ENCODE measurements at regions not wholly inside any gene's neighbourhood (a gene's known extent, or its start where the extent isn't known, plus 50 kb on each side); places are given as distances from the start of the nearest gene placed in this dataset.
"Not testable (repeated sequence)": the region's sequence is repeated elsewhere in the genome, so short reads cannot be mapped to it uniquely, and the experiment has no call there.

GRCh38 chr9:81313877-81314276 lies 375.5 kb downstream of the TLE1 start:
- Histone ChIP-seq H3K4ac (ENCODE audit: low read length) (no peak overlapping the region), H3K4me2 (ENCODE audit: insufficient read depth, low read length, poor library complexity, severe bottlenecking) (no peak overlapping the region), H2BK12ac (ENCODE audit: low read length) (no peak overlapping the region), H3K14ac (ENCODE audit: low read length) (no peak overlapping the region), H3K4me1 (ENCODE audit: control insufficient read depth in 2 of 2, insufficient read depth in 1 of 2, low read depth in 1 of 2, low read length in 2 of 2) (no peaks in the 10 kb centered on the region), H3K27ac (replicated peaks; ENCODE audit: low read length) (no peak overlapping the region), H3K23ac (ENCODE audit: low read depth, low read length, poor library complexity) (no peak overlapping the region), H4K8ac (ENCODE audit: low read depth, low read length) (no peak overlapping the region), H2AK5ac (ENCODE audit: low read depth, low read length) (no peak overlapping the region), H2AFZ (ENCODE audit: low read length) (no peak overlapping the region), H2BK15ac (ENCODE audit: low read length) (no peak overlapping the region), H3K4me3 (ENCODE audit: low read length in 2 of 2) (no peak overlapping the region), H3K18ac (ENCODE audit: low read length) (no peak overlapping the region), H3K36me3 (replicated peaks in 1 of 2; ENCODE audit: control insufficient read depth in 2 of 2, insufficient read depth in 2 of 2, low read length in 2 of 2) (no peaks in the 10 kb centered on the region), H2BK5ac (ENCODE audit: low read length) (no peak overlapping the region), H3K27me3 (ENCODE audit: control insufficient read depth in 3 of 3, insufficient read depth in 3 of 3, low read depth in 1 of 3, low read length in 3 of 3) (no peaks in the 10 kb centered on the region), H3K79me1 (ENCODE audit: low read depth, low read length) (peaks cover 2% of the 10 kb centered on the region), H4K91ac (ENCODE audit: low read depth, low read length, poor library complexity) (no peak overlapping the region), H3K9ac (ENCODE audit: low read depth, low read length, poor library complexity) (no peak overlapping the region), H3K9me3 (replicated peaks in 1 of 2; ENCODE audit: control insufficient read depth in 2 of 2, insufficient read depth in 1 of 2, low read depth in 1 of 2, low read length in 2 of 2) (peaks cover 0 to 2% of the 10 kb centered on the region in 2 donors), H2BK120ac (ENCODE audit: low read depth, low read length) (no peak overlapping the region)
- DNase-seq (ENCODE audit: low spot score) = no peak
- WGBS, 2 donors (ENCODE audit: extremely low coverage in 2 of 2, insufficient read length in 2 of 2, insufficient replicate concordance in 1 of 2) = no CpG with 5 or more reads among the region's 2 CpGs

GRCh38 chr9:81312346-81312745 lies 377.0 kb downstream of the TLE1 start:
- no peak overlapping the region for H2BK120ac ChIP-seq (ENCODE audit: low read depth, low read length)
- no peak overlapping the region for H3K9ac ChIP-seq (ENCODE audit: low read depth, low read length, poor library complexity)
- no peaks in the 10 kb centered on the region for H3K36me3 ChIP-seq (replicated peaks in 1 of 2; ENCODE audit: control insufficient read depth in 2 of 2, insufficient read depth in 2 of 2, low read length in 2 of 2)
- no peak overlapping the region for H3K4me3 ChIP-seq (ENCODE audit: low read length in 2 of 2)
- no CpG with 5 or more reads among the region's 3 CpGs for WGBS, 2 donors (ENCODE audit: extremely low coverage in 2 of 2, insufficient read length in 2 of 2, insufficient replicate concordance in 1 of 2)
- no peak for DNase-seq (ENCODE audit: low spot score)
- H3K4me1 ChIP-seq (ENCODE audit: control insufficient read depth in 2 of 2, insufficient read depth in 1 of 2, low read depth in 1 of 2, low read length in 2 of 2) = no peaks in the 10 kb centered on the region
- H2AK5ac ChIP-seq (ENCODE audit: low read depth, low read length) = no peak overlapping the region
- H3K4ac ChIP-seq (ENCODE audit: low read length) = no peak overlapping the region
- no peak overlapping the region for H3K4me2 ChIP-seq (ENCODE audit: insufficient read depth, low read length, poor library complexity, severe bottlenecking)
- no peaks in the 10 kb centered on the region for H3K27me3 ChIP-seq (ENCODE audit: control insufficient read depth in 3 of 3, insufficient read depth in 3 of 3, low read depth in 1 of 3, low read length in 3 of 3)
- no peak overlapping the region for H2BK5ac ChIP-seq (ENCODE audit: low read length)
- no peak overlapping the region for H4K91ac ChIP-seq (ENCODE audit: low read depth, low read length, poor library complexity)
- no peak overlapping the region for H3K27ac ChIP-seq (replicated peaks; ENCODE audit: low read length)
- no peak overlapping the region for H4K8ac ChIP-seq (ENCODE audit: low read depth, low read length)
- peaks cover 2% of the 10 kb centered on the region for H3K79me1 ChIP-seq (ENCODE audit: low read depth, low read length)
- H3K23ac ChIP-seq (ENCODE audit: low read depth, low read length, poor library complexity) = no peak overlapping the region
- no peak overlapping the region for H2BK12ac ChIP-seq (ENCODE audit: low read length)
- no peak overlapping the region for H2AFZ ChIP-seq (ENCODE audit: low read length)
- no peak overlapping the region for H3K14ac ChIP-seq (ENCODE audit: low read length)
- no peak overlapping the region for H2BK15ac ChIP-seq (ENCODE audit: low read length)
- no peak overlapping the region for H3K18ac ChIP-seq (ENCODE audit: low read length)
- peaks cover 0 to 2% of the 10 kb centered on the region in 2 donors for H3K9me3 ChIP-seq (replicated peaks in 1 of 2; ENCODE audit: control insufficient read depth in 2 of 2, insufficient read depth in 1 of 2, low read depth in 1 of 2, low read length in 2 of 2)

- H2AK5ac ChIP-seq (ENCODE audit: low read depth, low read length) = no peak overlapping the region
- H3K9me3 ChIP-seq (replicated peaks in 1 of 2; ENCODE audit: control insufficient read depth in 2 of 2, insufficient read depth in 1 of 2, low read depth in 1 of 2, low read length in 2 of 2) = no peaks in the 10 kb centered on the region
- H3K79me1 ChIP-seq (ENCODE audit: low read depth, low read length) = no peaks in the 10 kb centered on the region
- H3K27ac ChIP-seq (replicated peaks; ENCODE audit: low read length) = no peak overlapping the region
- H2AFZ ChIP-seq (ENCODE audit: low read length) = no peak overlapping the region
- H3K9ac ChIP-seq (ENCODE audit: low read depth, low read length, poor library complexity) = no peak overlapping the region
- no peak for DNase-seq (ENCODE audit: low spot score)
- no peaks in the 10 kb centered on the region for H3K4me1 ChIP-seq (ENCODE audit: control insufficient read depth in 2 of 2, insufficient read depth in 1 of 2, low read depth in 1 of 2, low read length in 2 of 2)
- H3K27me3 ChIP-seq (ENCODE audit: control insufficient read depth in 3 of 3, insufficient read depth in 3 of 3, low read depth in 1 of 3, low read length in 3 of 3) = no peaks in the 10 kb centered on the region
- no peak overlapping the region for H3K4me3 ChIP-seq (ENCODE audit: low read length in 2 of 2)
- H3K4me2 ChIP-seq (ENCODE audit: insufficient read depth, low read length, poor library complexity, severe bottlenecking) = no peak overlapping the region
- H3K4ac ChIP-seq (ENCODE audit: low read length) = no peak overlapping the region
- no peak overlapping the region for H3K18ac ChIP-seq (ENCODE audit: low read length)
- no peak overlapping the region for H4K8ac ChIP-seq (ENCODE audit: low read depth, low read length)
- no peak overlapping the region for H4K91ac ChIP-seq (ENCODE audit: low read depth, low read length, poor library complexity)
- WGBS, 2 donors (ENCODE audit: extremely low coverage in 2 of 2, insufficient read length in 2 of 2, insufficient replicate concordance in 1 of 2) = no CpG with 5 or more reads among the region's 4 CpGs
- H3K14ac ChIP-seq (ENCODE audit: low read length) = no peak overlapping the region
- no peak overlapping the region for H2BK120ac ChIP-seq (ENCODE audit: low read depth, low read length)
- no peak overlapping the region for H2BK5ac ChIP-seq (ENCODE audit: low read length)
- H3K36me3 ChIP-seq (replicated peaks in 1 of 2; ENCODE audit: control insufficient read depth in 2 of 2, insufficient read depth in 2 of 2, low read length in 2 of 2) = no peaks in the 10 kb centered on the region
- no peak overlapping the region for H2BK15ac ChIP-seq (ENCODE audit: low read length)
- H3K23ac ChIP-seq (ENCODE audit: low read depth, low read length, poor library complexity) = no peak overlapping the region
- no peak overlapping the region for H2BK12ac ChIP-seq (ENCODE audit: low read length)
These were observed 380.9 kb downstream of the TLE1 start for GRCh38 chr9:81308404-81308803.

GRCh38 chr9:81307791-81308190 lies 381.6 kb downstream of the TLE1 start:
- H4K8ac ChIP-seq (ENCODE audit: low read depth, low read length) = peak overlapping the region; percentile 65
- H3K23ac ChIP-seq (ENCODE audit: low read depth, low read length, poor library complexity); H3K9me3 ChIP-seq (replicated peaks in 1 of 2; ENCODE audit: control insufficient read depth in 2 of 2, insufficient read depth in 1 of 2, low read depth in 1 of 2, low read length in 2 of 2); H3K4ac ChIP-seq (ENCODE audit: low read length); H3K14ac ChIP-seq (ENCODE audit: low read length); H3K9ac ChIP-seq (ENCODE audit: low read depth, low read length, poor library complexity); H3K79me1 ChIP-seq (ENCODE audit: low read depth, low read length); H3K27ac ChIP-seq (replicated peaks; ENCODE audit: low read length); H2BK5ac ChIP-seq (ENCODE audit: low read length); H4K91ac ChIP-seq (ENCODE audit: low read depth, low read length, poor library complexity); DNase-seq (ENCODE audit: low spot score); H3K4me1 ChIP-seq (ENCODE audit: control insufficient read depth in 2 of 2, insufficient read depth in 1 of 2, low read depth in 1 of 2, low read length in 2 of 2); H2AFZ ChIP-seq (ENCODE audit: low read length); H2AK5ac ChIP-seq (ENCODE audit: low read depth, low read length); H3K18ac ChIP-seq (ENCODE audit: low read length); H3K4me2 ChIP-seq (ENCODE audit: insufficient read depth, low read length, poor library complexity, severe bottlenecking); H2BK12ac ChIP-seq (ENCODE audit: low read length); H2BK15ac ChIP-seq (ENCODE audit: low read length); H3K27me3 ChIP-seq (ENCODE audit: control insufficient read depth in 3 of 3, insufficient read depth in 3 of 3, low read depth in 1 of 3, low read length in 3 of 3); H3K36me3 ChIP-seq (replicated peaks in 1 of 2; ENCODE audit: control insufficient read depth in 2 of 2, insufficient read depth in 2 of 2, low read length in 2 of 2); H3K4me3 ChIP-seq (ENCODE audit: low read length in 2 of 2); H2BK120ac ChIP-seq (ENCODE audit: low read depth, low read length): not testable (repeated sequence)
- no CpG with 5 or more reads among the region's 5 CpGs for WGBS, 2 donors (ENCODE audit: extremely low coverage in 2 of 2, insufficient read length in 2 of 2, insufficient replicate concordance in 1 of 2)
